ENCODE measurements at regions not wholly inside any gene's neighbourhood (a gene's known extent, or its start where the extent isn't known, plus 50 kb on each side); places are given as distances from the start of the nearest gene placed in this dataset.
"Not testable (repeated sequence)": the region's sequence is repeated elsewhere in the genome, so short reads cannot be mapped to it uniquely, and the experiment has no call there.

GRCh38 chr2:121155502-121156056 is 129.4 kb downstream of the TFCP2L1 start (continued):
- TF ChIP-seq TRAFD1 (CRISPR knock-in tag; IDR thresholded peaks at IDR 0.05; ENCODE audit: borderline replicate concordance) (no peak), DPF2 (CRISPR knock-in tag; IDR thresholded peaks at IDR 0.05; ENCODE audit: borderline replicate concordance, low read depth) (no peak), ZC3H13 (CRISPR knock-in tag; IDR thresholded peaks at IDR 0.05) (no peak), TOPORS (CRISPR knock-in tag; IDR thresholded peaks at IDR 0.05) (no peak), FLYWCH1 (CRISPR knock-in tag; IDR thresholded peaks at IDR 0.05) (no peak)

GRCh38 chr2:121157481-121157880 is 127.5 kb downstream of the TFCP2L1 start:
- BruUV-seq (replicated peaks); H3K4me3 ChIP-seq (replicated peaks in 1 of 3; ENCODE audit: insufficient read depth in 1 of 3, low read depth in 2 of 3, low read length in 3 of 3); H3K4me1 ChIP-seq (ENCODE audit: insufficient read depth, low read length); ATAC-seq; intact Hi-C loops (cut with micrococcal nuclease; ENCODE audit: unreplicated experiment); DNase-seq (ENCODE audit: low spot score); H3K27ac ChIP-seq (ENCODE audit: extremely low read length, insufficient read depth, low read length); in situ Hi-C loops (cut with HindIII; ENCODE audit: extremely low pct_ligation_motif_present, low pct_unique_long_range_greater_than_20kb); H3K79me2 ChIP-seq (ENCODE audit: insufficient read depth, low read length); H3K36me3 ChIP-seq (replicated peaks in 1 of 2; ENCODE audit: control insufficient read depth in 1 of 2, insufficient read depth in 2 of 2, low read length in 2 of 2); POLR2A ChIA-PET; CTCF ChIA-PET (ENCODE audit: low intra/inter-chr PET ratio, low total read pairs); H4K20me1 ChIP-seq (ENCODE audit: insufficient read depth, low read length); H3K4me2 ChIP-seq (ENCODE audit: low read depth, low read length); H2AFZ ChIP-seq (ENCODE audit: low read length); FAIRE-seq; H3K9ac ChIP-seq (ENCODE audit: insufficient read depth, low read depth, low read length): not testable (repeated sequence)
- Histone ChIP-seq H3K27me3 (ENCODE audit: control insufficient read depth in 1 of 2, insufficient read depth in 2 of 2, low read length in 2 of 2) (peaks cover 0 to 23% of the 10 kb centered on the region in 2 experiments; a peak in 4 of 5 replicates), H3K9me3 (ENCODE audit: low read length) (peaks cover 22% of the 10 kb centered on the region)
- 0% methylated on average over 1 of the region's 1 CpG for WGBS (ENCODE audit: low lambda C conversion rate)

All from HepG2 (cell line).